ENCODE measurements at regions not wholly inside any gene's neighbourhood (a gene's known extent, or its start where the extent isn't known, plus 50 kb on each side); places are given as distances from the start of the nearest gene placed in this dataset.

GRCh38 chr14:86884498-86884897 is 1108.5 kb downstream of the GALC start:
- TF ChIP-seq POLR2A (IDR thresholded peaks at IDR 0.05; ENCODE audit: low read depth, low read length) (no peak), RCOR1 (IDR thresholded peaks at IDR 0.05; ENCODE audit: insufficient replicate concordance, low read length) (no peak), MAZ (IDR thresholded peaks at IDR 0.05; ENCODE audit: borderline replicate concordance, low read depth, low read length) (no peak), MXI1 (IDR thresholded peaks at IDR 0.05; ENCODE audit: borderline replicate concordance, low read depth, low read length) (no peak), SMC3 (IDR thresholded peaks at IDR 0.05; ENCODE audit: low read depth, low read length) (no peak), RAD21 (IDR thresholded peaks at IDR 0.05; ENCODE audit: low read length) (no peak)
- TF ChIP-seq, protein P1, sequence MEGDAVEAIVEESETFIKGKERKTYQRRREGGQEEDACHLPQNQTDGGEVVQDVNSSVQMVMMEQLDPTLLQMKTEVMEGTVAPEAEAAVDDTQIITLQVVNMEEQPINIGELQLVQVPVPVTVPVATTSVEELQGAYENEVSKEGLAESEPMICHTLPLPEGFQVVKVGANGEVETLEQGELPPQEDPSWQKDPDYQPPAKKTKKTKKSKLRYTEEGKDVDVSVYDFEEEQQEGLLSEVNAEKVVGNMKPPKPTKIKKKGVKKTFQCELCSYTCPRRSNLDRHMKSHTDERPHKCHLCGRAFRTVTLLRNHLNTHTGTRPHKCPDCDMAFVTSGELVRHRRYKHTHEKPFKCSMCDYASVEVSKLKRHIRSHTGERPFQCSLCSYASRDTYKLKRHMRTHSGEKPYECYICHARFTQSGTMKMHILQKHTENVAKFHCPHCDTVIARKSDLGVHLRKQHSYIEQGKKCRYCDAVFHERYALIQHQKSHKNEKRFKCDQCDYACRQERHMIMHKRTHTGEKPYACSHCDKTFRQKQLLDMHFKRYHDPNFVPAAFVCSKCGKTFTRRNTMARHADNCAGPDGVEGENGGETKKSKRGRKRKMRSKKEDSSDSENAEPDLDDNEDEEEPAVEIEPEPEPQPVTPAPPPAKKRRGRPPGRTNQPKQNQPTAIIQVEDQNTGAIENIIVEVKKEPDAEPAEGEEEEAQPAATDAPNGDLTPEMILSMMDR (conservative IDR thresholded peaks at IDR 0.05; ENCODE audit: low read depth, low read length) = no peak
- TF ChIP-seq, protein P2, sequence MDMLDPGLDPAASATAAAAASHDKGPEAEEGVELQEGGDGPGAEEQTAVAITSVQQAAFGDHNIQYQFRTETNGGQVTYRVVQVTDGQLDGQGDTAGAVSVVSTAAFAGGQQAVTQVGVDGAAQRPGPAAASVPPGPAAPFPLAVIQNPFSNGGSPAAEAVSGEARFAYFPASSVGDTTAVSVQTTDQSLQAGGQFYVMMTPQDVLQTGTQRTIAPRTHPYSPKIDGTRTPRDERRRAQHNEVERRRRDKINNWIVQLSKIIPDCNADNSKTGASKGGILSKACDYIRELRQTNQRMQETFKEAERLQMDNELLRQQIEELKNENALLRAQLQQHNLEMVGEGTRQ (IDR thresholded peaks at IDR 0.05; ENCODE audit: low read depth, low read length) = no peak

Data from IMR-90 (cell line).